ENCODE measurements at regions not wholly inside any gene's neighbourhood (a gene's known extent, or its start where the extent isn't known, plus 50 kb on each side); places are given as distances from the start of the nearest gene placed in this dataset.

- DNase-seq (ENCODE audit: low spot score): no peak
These were observed 262.0 kb downstream of the HIVEP2 start for GRCh38 chr6:142682985-142683384.

GRCh38 chr6:142683714-142684141 is 261.2 kb downstream of the HIVEP2 start:
- DNase-seq (ENCODE audit: low spot score): no peak

- DNase-seq (ENCODE audit: low spot score): no peak
These were observed 260.6 kb downstream of the HIVEP2 start for GRCh38 chr6:142684371-142684770.

GRCh38 chr6:142685852-142686506 is 259.0 kb downstream of the HIVEP2 start:
- no peak for DNase-seq (ENCODE audit: low spot score)

GRCh38 chr6:142686507-142686887 is 258.5 kb downstream of the HIVEP2 start:
- DNase-seq (ENCODE audit: low spot score): no peak

- DNase-seq (ENCODE audit: low spot score): peak; percentile 60
These were observed 252.0 kb downstream of the HIVEP2 start for GRCh38 chr6:142692942-142693341.

GRCh38 chr6:142693441-142693840 is 251.5 kb downstream of the HIVEP2 start:
- DNase-seq (ENCODE audit: low spot score): no peak

GRCh38 chr6:142694054-142694453 is 250.9 kb downstream of the HIVEP2 start:
- no peak for DNase-seq (ENCODE audit: low spot score)

GRCh38 chr6:142695016-142695415 is 250.0 kb downstream of the HIVEP2 start:
- DNase-seq (ENCODE audit: low spot score): no peak

GRCh38 chr6:142696123-142697000 is 248.6 kb downstream of the HIVEP2 start:
- DNase-seq (ENCODE audit: low spot score): no peak

GRCh38 chr6:142697001-142697335 is 248.0 kb downstream of the HIVEP2 start:
- no peak for DNase-seq (ENCODE audit: low spot score)

- no peak for DNase-seq (ENCODE audit: low spot score)
These were observed 247.1 kb downstream of the HIVEP2 start for GRCh38 chr6:142697922-142698321.

GRCh38 chr6:142698751-142699150 is 246.2 kb downstream of the HIVEP2 start:
- no peak for DNase-seq (ENCODE audit: low spot score)

GRCh38 chr6:142699391-142699790 is 245.6 kb downstream of the HIVEP2 start:
- DNase-seq (ENCODE audit: low spot score): no peak

- no peak for DNase-seq (ENCODE audit: low spot score)
These were observed 244.9 kb downstream of the HIVEP2 start for GRCh38 chr6:142700032-142700431.

- DNase-seq (ENCODE audit: low spot score): no peak
These were observed 244.2 kb downstream of the HIVEP2 start for GRCh38 chr6:142700671-142701312.
